HG03139 (cell line): ENCODE measurements at regions not wholly inside any gene's neighbourhood (a gene's known extent, or its start where the extent isn't known, plus 50 kb on each side); places are given as distances from the start of the nearest gene placed in this dataset.

Experiments
- ATAC-seq: cut with Tn5 transposase; IDR thresholded peaks from one replicate; pipeline ENCODE4 v1.9.1; 2021; ENCODE audit not compliant: unreplicated experiment

- ATAC-seq: no peak
Observed at GRCh38 chr1:80961464-80962190, 839.1 kb upstream of the ADGRL2 start.

DNA sequence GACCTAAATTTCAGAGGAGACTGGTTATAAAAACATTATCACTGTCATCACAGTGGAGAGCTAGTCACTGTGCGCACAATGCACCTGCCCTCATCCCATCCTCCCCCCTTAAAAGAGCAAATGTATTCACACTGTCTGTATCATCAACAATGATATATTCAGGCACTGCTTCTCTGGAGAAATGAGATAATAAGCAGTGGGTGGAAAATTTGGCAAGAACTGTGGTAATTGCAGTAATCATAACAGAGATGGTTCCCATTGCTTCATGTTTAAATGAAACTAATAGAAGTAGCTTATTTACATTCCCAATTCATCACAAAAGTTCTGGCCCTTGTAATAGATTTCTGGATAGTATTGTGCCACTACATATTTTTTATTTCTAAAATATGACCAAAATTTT lies 867.4 kb upstream of the ADGRL2 start:
- ATAC-seq: no peak

DNA sequence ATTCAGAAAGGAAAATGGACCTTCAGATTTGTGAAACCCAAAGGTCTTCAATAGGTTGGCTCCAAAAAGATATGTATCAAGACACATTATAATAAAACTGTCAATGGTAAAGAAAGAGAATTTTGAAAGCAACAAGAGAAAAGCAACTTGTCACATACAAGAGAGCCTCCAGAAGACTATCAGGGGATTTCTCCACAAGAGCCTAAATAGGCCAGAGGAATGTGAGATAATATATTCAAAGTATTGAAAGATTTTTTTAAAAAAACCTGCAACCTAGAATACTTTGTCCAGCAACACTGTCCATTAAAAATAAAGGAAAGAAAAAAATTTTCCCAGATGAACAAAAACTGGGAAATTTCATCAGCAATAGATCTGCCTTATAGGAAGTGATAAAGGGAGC lies 869.6 kb upstream of the ADGRL2 start:
- no peak for ATAC-seq

- ATAC-seq: no peak
Observed at GRCh38 chr1:80929868-80930508, 870.7 kb upstream of the ADGRL2 start.

DNA sequence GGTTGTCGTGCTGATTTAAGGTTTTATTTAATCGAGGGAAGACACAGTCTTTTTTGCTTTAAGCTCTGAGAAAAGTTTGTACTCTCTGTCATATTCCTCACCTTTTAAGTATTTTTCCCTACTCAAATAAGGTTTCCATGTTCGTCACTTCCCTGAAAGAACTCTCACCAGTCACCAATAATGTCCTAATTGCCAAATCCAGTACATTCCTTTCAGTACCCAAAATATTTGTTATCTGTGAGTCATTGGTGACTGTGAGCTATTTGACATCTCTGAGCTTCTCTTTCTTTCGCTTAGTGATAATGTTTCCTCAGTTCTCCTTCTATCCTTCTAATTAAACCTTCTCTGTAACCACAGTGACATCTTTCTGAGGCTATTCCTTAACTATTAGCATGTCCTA lies 874.2 kb upstream of the ADGRL2 start:
- no peak for ATAC-seq

DNA sequence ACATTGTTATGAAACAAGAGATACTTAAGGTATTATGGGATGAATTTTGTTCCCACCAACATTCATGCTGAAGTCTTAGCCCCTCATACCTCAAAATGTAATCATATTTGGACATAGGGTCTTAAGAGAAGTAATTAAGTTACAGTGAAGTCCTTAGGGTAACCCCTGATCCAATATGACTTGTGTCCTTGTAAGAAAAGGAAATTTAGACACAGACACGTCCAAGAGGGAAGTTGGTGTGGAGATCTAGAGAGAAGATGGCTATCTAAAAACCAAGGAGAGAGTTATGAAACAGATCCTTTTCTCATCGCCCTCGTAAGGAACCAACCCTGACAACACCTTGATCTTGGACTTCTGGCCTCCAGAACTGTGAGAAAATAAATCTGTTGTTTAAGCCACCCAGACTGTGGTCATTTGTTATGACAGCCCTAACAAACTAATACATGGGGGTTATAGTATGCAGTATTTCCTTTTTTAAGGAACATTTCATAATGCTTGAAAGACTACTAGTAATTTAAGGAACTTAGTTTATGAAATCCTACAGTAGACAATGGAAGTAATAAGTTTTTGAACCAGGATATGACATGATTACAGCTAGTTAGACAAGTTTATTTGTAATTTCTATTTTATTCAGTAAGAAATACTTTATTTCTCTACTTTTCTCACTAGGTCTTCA lies 875.5 kb upstream of the ADGRL2 start:
- ATAC-seq: no peak

GRCh38 chr1:80924290-80924689 lies 876.4 kb upstream of the ADGRL2 start:
- no peak for ATAC-seq

GRCh38 chr1:80922906-80923305 lies 877.8 kb upstream of the ADGRL2 start:
- no peak for ATAC-seq

- ATAC-seq: no peak
Observed at GRCh38 chr1:80919426-80919825, 881.3 kb upstream of the ADGRL2 start.

DNA sequence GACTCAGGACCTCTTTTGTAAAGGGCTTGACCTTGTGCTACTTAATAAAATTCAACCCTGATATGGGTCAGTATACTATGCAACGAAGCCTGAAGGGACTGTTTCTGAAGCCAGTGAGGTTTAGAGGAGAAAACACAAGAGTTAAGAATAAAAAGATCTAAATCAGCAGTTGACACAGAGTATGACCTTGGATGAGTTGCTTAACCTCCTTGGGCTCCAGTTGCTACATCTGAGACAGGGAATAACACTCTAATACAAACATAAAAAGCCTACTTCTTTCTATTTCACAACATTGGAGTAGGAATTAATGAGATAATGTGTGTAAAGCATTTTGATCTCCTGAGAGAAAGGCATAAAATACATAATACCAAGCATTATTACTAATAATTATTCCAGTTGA lies 882.4 kb upstream of the ADGRL2 start:
- no peak for ATAC-seq

DNA sequence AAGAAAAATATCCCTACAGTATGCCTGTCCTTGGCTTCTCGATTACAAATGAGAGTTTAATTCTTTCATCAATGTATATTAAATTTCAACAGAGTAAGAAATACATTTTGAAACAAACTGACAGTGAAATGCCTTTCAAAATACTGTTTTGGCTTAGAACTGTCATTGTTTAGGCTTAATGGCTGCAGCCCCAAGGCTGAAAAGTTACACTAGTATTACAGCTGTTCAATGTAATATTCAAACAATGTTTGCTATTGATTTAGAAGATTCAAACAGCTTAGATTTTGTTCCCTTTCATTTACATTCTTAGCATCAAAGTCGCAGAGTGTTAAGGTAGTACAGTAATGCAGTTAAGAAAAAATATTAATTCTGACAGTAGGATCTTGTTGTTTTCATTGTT lies 882.9 kb upstream of the ADGRL2 start:
- no peak for ATAC-seq

DNA sequence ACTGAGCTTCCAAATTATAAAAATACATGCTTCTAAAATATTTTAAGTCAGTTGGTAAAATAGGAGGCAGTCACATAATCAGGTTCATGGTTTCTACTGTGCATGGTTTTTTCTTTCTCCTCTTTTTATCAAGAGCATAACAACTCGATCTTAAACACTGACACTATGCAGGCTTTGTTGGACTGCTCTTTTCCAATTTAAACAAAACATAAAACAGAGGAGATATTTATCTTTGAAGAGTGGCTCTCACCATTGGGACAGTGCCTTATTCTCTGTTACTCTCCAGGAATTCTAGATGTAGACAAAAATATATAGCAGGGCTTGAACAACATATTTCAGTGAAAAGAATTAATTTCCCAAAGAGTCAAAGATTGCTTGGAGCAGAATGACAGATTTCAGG lies 883.5 kb upstream of the ADGRL2 start:
- no peak for ATAC-seq

- no peak for ATAC-seq
Observed at GRCh38 chr1:80915491-80915890, 885.2 kb upstream of the ADGRL2 start.

DNA sequence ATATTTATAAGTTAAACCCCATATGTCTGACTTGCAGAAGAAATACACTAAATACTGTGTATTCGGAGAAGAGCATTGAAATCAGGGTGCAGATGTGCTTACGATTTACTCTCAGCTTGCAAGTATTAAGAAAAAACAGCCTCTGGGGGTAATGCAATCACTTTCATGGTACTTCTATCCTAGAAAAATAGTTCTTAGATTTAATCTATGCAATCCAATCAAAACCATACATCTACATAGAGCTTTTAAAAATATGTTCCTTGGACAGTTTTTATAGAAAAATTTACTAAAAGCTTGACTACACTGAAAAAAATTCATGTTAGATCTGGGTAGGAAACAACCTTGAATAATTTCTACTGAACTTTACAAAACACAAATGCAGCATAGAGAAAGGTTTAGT lies 890.3 kb upstream of the ADGRL2 start:
- ATAC-seq: no peak

DNA sequence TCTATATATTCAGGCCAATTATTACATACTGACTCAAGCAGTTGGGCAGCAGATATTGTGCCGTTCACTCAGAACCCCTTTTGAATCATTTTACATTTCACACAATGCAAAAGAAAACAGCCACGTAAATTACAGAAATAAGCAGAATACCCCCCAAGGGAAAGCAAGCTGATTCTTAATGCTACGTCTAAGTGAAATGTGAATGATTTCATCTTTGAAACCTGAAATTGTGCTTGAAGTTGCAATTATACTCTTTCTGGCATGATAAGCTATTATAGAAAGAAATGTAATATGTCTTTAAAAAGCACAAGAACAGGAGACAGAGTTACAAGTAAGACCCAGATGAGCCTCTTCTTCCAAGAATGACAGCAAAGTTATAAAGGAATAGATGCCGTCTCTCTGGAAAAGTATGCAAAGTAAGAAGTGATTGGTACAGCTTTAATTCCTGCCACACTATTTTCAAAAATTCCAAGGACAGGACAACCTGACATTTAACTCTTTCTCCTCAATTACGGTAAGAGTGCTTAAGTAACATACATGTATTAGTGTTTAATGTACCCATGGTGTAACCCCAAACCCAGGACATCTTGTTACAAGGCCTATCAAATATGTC lies 891.5 kb upstream of the ADGRL2 start:
- ATAC-seq: no peak

GRCh38 chr1:80896781-80897356 lies 903.9 kb upstream of the ADGRL2 start:
- no peak for ATAC-seq

- no peak for ATAC-seq
Observed at GRCh38 chr1:80894921-80895320, 905.8 kb upstream of the ADGRL2 start.

GRCh38 chr1:80893115-80893514 lies 907.6 kb upstream of the ADGRL2 start:
- ATAC-seq: no peak

DNA sequence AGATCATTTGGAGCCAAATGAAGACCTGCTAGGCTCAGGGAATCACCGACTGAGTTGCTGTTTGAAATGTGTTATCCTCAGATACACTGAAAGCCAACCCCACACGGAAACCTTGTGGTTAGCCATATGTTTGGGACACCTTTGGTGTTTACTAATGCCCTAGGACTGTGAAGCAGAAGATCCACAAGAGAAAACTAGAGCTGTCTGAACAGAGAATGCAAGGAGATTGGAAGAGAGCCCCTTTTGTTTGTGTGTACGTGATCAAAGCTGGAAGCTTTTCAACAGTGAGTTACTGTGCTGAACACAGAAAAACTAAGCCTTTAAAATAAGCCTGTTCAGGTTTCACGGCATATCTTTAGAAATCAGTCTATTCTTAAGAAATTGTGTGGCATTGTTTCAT lies 908.2 kb upstream of the ADGRL2 start:
- no peak for ATAC-seq

GRCh38 chr1:80891871-80892270 lies 908.9 kb upstream of the ADGRL2 start:
- no peak for ATAC-seq

DNA sequence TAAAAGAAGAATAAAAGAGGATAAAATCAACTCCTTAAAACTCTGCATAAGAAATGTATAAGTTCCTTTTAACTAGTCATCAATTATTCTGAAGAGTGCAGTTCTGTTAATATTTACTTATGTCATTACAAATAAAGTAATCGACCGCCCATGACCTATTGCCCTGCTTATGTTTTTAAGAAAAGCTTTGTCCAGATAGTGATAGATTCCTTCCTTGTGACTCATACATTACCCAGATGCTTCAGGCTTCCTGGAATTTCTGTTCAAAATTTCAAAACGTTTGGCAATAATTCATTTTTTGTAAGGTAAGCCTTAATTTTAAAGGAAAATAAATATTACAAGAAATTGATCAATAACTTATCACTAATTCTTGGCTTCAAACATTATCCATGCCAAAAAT lies 918.2 kb upstream of the ADGRL2 start:
- no peak for ATAC-seq

GRCh38 chr1:80878343-80878742 lies 922.4 kb upstream of the ADGRL2 start:
- no peak for ATAC-seq
